ENCODE measurements at regions not wholly inside any gene's neighbourhood (a gene's known extent, or its start where the extent isn't known, plus 50 kb on each side); places are given as distances from the start of the nearest gene placed in this dataset.

GRCh38 chr2:15825276-15825980 is 114.9 kb upstream of the MYCN start:
- TF ChIP-seq REST (IDR thresholded peaks at IDR 0.05; ENCODE audit: insufficient read depth in 1 of 2, low read depth in 2 of 2, low read length in 2 of 2): no peak
- TF ChIP-seq FOXP2 (optimal IDR thresholded peaks at IDR 0.05; ENCODE audit: borderline replicate concordance, extremely low read depth, extremely low read length, insufficient read depth): no peak
- no peak for TF ChIP-seq POLR2AphosphoS5 (IDR thresholded peaks at IDR 0.05; ENCODE audit: low read depth, low read length)
- TF ChIP-seq SIN3A (IDR thresholded peaks at IDR 0.05; ENCODE audit: borderline replicate concordance, insufficient read depth, low read length): no peak
- TF ChIP-seq TAF1 (IDR thresholded peaks at IDR 0.05; ENCODE audit: borderline replicate concordance, insufficient read depth, low read length): no peak

- TF ChIP-seq REST (IDR thresholded peaks at IDR 0.05; ENCODE audit: insufficient read depth in 1 of 2, low read depth in 2 of 2, low read length in 2 of 2) (no peak), TAF1 (IDR thresholded peaks at IDR 0.05; ENCODE audit: borderline replicate concordance, insufficient read depth, low read length) (no peak), FOXP2 (optimal IDR thresholded peaks at IDR 0.05; ENCODE audit: borderline replicate concordance, extremely low read depth, extremely low read length, insufficient read depth) (no peak), SIN3A (IDR thresholded peaks at IDR 0.05; ENCODE audit: borderline replicate concordance, insufficient read depth, low read length) (no peak), POLR2AphosphoS5 (IDR thresholded peaks at IDR 0.05; ENCODE audit: low read depth, low read length) (no peak)
Measured at GRCh38 chr2:15826273-15826717, 114.1 kb upstream of the MYCN start.

- TF ChIP-seq TAF1 (IDR thresholded peaks at IDR 0.05; ENCODE audit: borderline replicate concordance, insufficient read depth, low read length): no peak
- no peak for TF ChIP-seq REST (IDR thresholded peaks at IDR 0.05; ENCODE audit: insufficient read depth in 1 of 2, low read depth in 2 of 2, low read length in 2 of 2)
- TF ChIP-seq SIN3A (IDR thresholded peaks at IDR 0.05; ENCODE audit: borderline replicate concordance, insufficient read depth, low read length): no peak
- no peak for TF ChIP-seq FOXP2 (optimal IDR thresholded peaks at IDR 0.05; ENCODE audit: borderline replicate concordance, extremely low read depth, extremely low read length, insufficient read depth)
- no peak for TF ChIP-seq POLR2AphosphoS5 (IDR thresholded peaks at IDR 0.05; ENCODE audit: low read depth, low read length)
Measured at GRCh38 chr2:15827001-15827400, 113.3 kb upstream of the MYCN start.

GRCh38 chr2:15828576-15828975 is 111.8 kb upstream of the MYCN start:
- TF ChIP-seq FOXP2 (optimal IDR thresholded peaks at IDR 0.05; ENCODE audit: borderline replicate concordance, extremely low read depth, extremely low read length, insufficient read depth) (no peak), TAF1 (IDR thresholded peaks at IDR 0.05; ENCODE audit: borderline replicate concordance, insufficient read depth, low read length) (no peak), POLR2AphosphoS5 (IDR thresholded peaks at IDR 0.05; ENCODE audit: low read depth, low read length) (no peak), SIN3A (IDR thresholded peaks at IDR 0.05; ENCODE audit: borderline replicate concordance, insufficient read depth, low read length) (no peak), REST (IDR thresholded peaks at IDR 0.05; ENCODE audit: insufficient read depth in 1 of 2, low read depth in 2 of 2, low read length in 2 of 2) (no peak)
